ENCODE measurements at regions not wholly inside any gene's neighbourhood (a gene's known extent, or its start where the extent isn't known, plus 50 kb on each side); places are given as distances from the start of the nearest gene placed in this dataset.
"Not testable (repeated sequence)": the region's sequence is repeated elsewhere in the genome, so short reads cannot be mapped to it uniquely, and the experiment has no call there.

GRCh38 chr21:35840949-35841348 is 219.4 kb downstream of the SETD4 start:
- no peak for DNase-seq

GRCh38 chr21:35840197-35840799 is 220.0 kb downstream of the SETD4 start:
- DNase-seq = peak; percentile 8

- no peak for DNase-seq
These were observed 221.2 kb downstream of the SETD4 start for GRCh38 chr21:35838987-35839763.

- no peak for DNase-seq
These were observed 222.0 kb downstream of the SETD4 start for GRCh38 chr21:35838350-35838749.

- DNase-seq = no peak
These were observed 226.3 kb downstream of the SETD4 start for GRCh38 chr21:35833991-35834390.

GRCh38 chr21:35833388-35833787 is 226.9 kb downstream of the SETD4 start:
- no peak for DNase-seq

GRCh38 chr21:35831230-35831629 is 229.1 kb downstream of the SETD4 start:
- DNase-seq = no peak

GRCh38 chr21:35829067-35829466 is 231.3 kb downstream of the SETD4 start:
- no peak for DNase-seq

- DNase-seq = no peak
These were observed 232.2 kb downstream of the SETD4 start for GRCh38 chr21:35828161-35828560.

- DNase-seq = no peak
These were observed 233.3 kb downstream of the SETD4 start for GRCh38 chr21:35827004-35827403.

- no peak for DNase-seq
These were observed 234.7 kb downstream of the SETD4 start for GRCh38 chr21:35825370-35826353.

- no peak for DNase-seq
These were observed 236.2 kb downstream of the SETD4 start for GRCh38 chr21:35824136-35824535.

- DNase-seq = no peak
These were observed 241.2 kb downstream of the SETD4 start for GRCh38 chr21:35819134-35819533.

GRCh38 chr21:35818597-35818996 is 241.7 kb downstream of the SETD4 start:
- DNase-seq = no peak

- no peak for DNase-seq
These were observed 245.3 kb downstream of the SETD4 start for GRCh38 chr21:35814858-35815619.

- DNase-seq = no peak
These were observed 247.6 kb downstream of the SETD4 start for GRCh38 chr21:35812679-35813078.

GRCh38 chr21:35811191-35811806 is 249.0 kb downstream of the SETD4 start:
- no peak for DNase-seq

- no peak for DNase-seq
These were observed 249.8 kb downstream of the SETD4 start for GRCh38 chr21:35810431-35810970.

GRCh38 chr21:35801391-35801790 is 258.9 kb downstream of the SETD4 start:
- DNase-seq = no peak

GRCh38 chr21:35800796-35801385 is 259.4 kb downstream of the SETD4 start:
- not testable (repeated sequence) for DNase-seq

GRCh38 chr21:35796844-35797243 is 263.5 kb downstream of the SETD4 start:
- DNase-seq = no peak

Measured in SHP77 treated with DMSO at 0.1 percent for 48 hours (cell line).